H1 (cell line): ENCODE measurements at regions not wholly inside any gene's neighbourhood (a gene's known extent, or its start where the extent isn't known, plus 50 kb on each side); places are given as distances from the start of the nearest gene placed in this dataset.
"Not testable (repeated sequence)": the region's sequence is repeated elsewhere in the genome, so short reads cannot be mapped to it uniquely, and the experiment has no call there.

Experiments used
- CTCF ChIA-PET: fragments of 300-600 bp; sonication (Branson Sonifier 250); formaldehyde crosslinking; loops from one replicate; lab custom pipeline; 2021; ENCODE audit not compliant: partially characterized antibody; lab: Charles Lee
- POLR2A ChIA-PET: fragments of 300-600 bp; sonication (Branson Sonifier 250); formaldehyde crosslinking; loops from one replicate; lab custom pipeline; 2021; ENCODE audit warnings: inconsistent platforms; ENCODE audit not compliant: partially characterized antibody; lab: Charles Lee
- DNase-seq, 2 experiments: peaks; one replicate each; pipeline versions ENCODE4 v3.0.0 to v3.0.0-alpha.2; 2010 to 2022; ENCODE audit warnings: low spot score in 2 of 2, low read depth in 1 of 2, mixed read lengths in 1 of 2
- FAIRE-seq: peaks from 2 replicates; lab custom pipeline; 2011; peaks lifted over from hg19 to GRCh38; lab: Jason Lieb, UNC
- H2AFZ ChIP-seq: 2 replicates; pipeline ENCODE4 v1.8.1; 2012; ENCODE audit warnings: low read length, inconsistent platforms
- H2AK5ac ChIP-seq: 2 replicates; pipeline ENCODE4 v1.6.1; 2013; ENCODE audit warnings: low read depth, low read length
- H2BK120ac ChIP-seq: replicated peaks from 2 replicates; pipeline ENCODE3; 2013; ENCODE audit warnings: low read depth, low read length, inconsistent platforms
- H2BK12ac ChIP-seq: 2 replicates; pipeline ENCODE4 v1.6.1; 2013; ENCODE audit warnings: low read depth, low read length
- H2BK15ac ChIP-seq: 2 replicates; pipeline ENCODE4 v1.6.1; 2013; ENCODE audit warnings: low read length
- H2BK20ac ChIP-seq: 2 replicates; pipeline ENCODE4 v1.6.1; 2013; ENCODE audit warnings: low read length
- H2BK5ac ChIP-seq: 2 replicates; pipeline ENCODE4 v1.6.1; 2013; ENCODE audit warnings: low read depth, low read length
- H3K14ac ChIP-seq: 2 replicates; pipeline ENCODE4 v1.6.1; 2013; ENCODE audit warnings: inconsistent platforms; ENCODE audit not compliant: insufficient read length
- H3K18ac ChIP-seq: 2 replicates; pipeline ENCODE4 v1.6.1; 2013; ENCODE audit warnings: low read length; ENCODE audit errors: extremely low read depth
- H3K23ac ChIP-seq: 2 replicates; pipeline ENCODE4 v1.6.1; 2013; ENCODE audit warnings: inconsistent platforms; ENCODE audit not compliant: insufficient read length
- H3K23me2 ChIP-seq: 2 replicates; pipeline ENCODE4 v1.6.1; 2013; ENCODE audit warnings: low read depth, low read length
- H3K27ac ChIP-seq: 2 replicates; pipeline ENCODE4 v1.6.1; 2011; ENCODE audit warnings: low read depth, low read length, inconsistent platforms
- H3K27me3 ChIP-seq, 4 experiments: replicated peaks in 1 of 4; 1 replicate in 1 of 4; 2 replicates in 3 of 4; pipeline versions ENCODE4 v1.6.1 to v1.8.1; 2011 to 2013; ENCODE audit warnings: low read length in 3 of 4, mild to moderate bottlenecking in 3 of 4, inconsistent platforms in 2 of 4, mixed read lengths in 2 of 4, moderate library complexity in 1 of 4; ENCODE audit not compliant: control insufficient read depth in 3 of 4, insufficient read depth in 3 of 4; ENCODE audit errors: extremely low read depth in 1 of 4
- H3K36me3 ChIP-seq, 4 experiments: 2 replicates each; pipeline versions ENCODE4 v1.6.1 to v1.8.1; 2011 to 2013; ENCODE audit warnings: mild to moderate bottlenecking in 4 of 4, low read length in 3 of 4, moderate library complexity in 2 of 4, control low read depth in 1 of 4, inconsistent platforms in 1 of 4; ENCODE audit not compliant: insufficient read depth in 4 of 4, control insufficient read depth in 2 of 4
- H3K4ac ChIP-seq: replicated peaks from 2 replicates; pipeline ENCODE3; 2013; ENCODE audit warnings: low read length, low read depth, mixed read lengths, inconsistent platforms; ENCODE audit not compliant: insufficient read length
- H3K4me1 ChIP-seq, 4 experiments: replicated peaks in 1 of 4; 1 replicate in 1 of 4; 2 replicates in 3 of 4; pipeline versions ENCODE4 v1.6.1 to v1.8.1; 2011 to 2013; ENCODE audit warnings: low read length in 3 of 4, inconsistent platforms in 2 of 4, mixed read lengths in 1 of 4; ENCODE audit not compliant: insufficient read depth in 4 of 4, control insufficient read depth in 3 of 4
- H3K4me2 ChIP-seq, 2 experiments: 2 replicates each; pipeline versions ENCODE4 v1.6.1 to v1.8.1; 2011 to 2013; ENCODE audit warnings: low read depth in 2 of 2, low read length in 2 of 2, control low read depth in 1 of 2, inconsistent platforms in 1 of 2, mild to moderate bottlenecking in 1 of 2; ENCODE audit not compliant: insufficient read depth in 1 of 2
- H3K4me3 ChIP-seq, 4 experiments: fragments of 200-600, 300-600 bp in 1 of 4; sonication (generic), shearing (Covaris generic), sonication (Bioruptor Twin) in 1 of 4; 2 replicates each; pipeline versions ENCODE4 v1.5.1 to v1.8.1; 2011 to 2016; ENCODE audit warnings: low read length in 4 of 4, low read depth in 3 of 4, control low read depth in 2 of 4, inconsistent platforms in 2 of 4, mild to moderate bottlenecking in 2 of 4, mixed read lengths in 1 of 4, moderate library complexity in 1 of 4; ENCODE audit not compliant: insufficient read depth in 2 of 4; ENCODE audit errors: extremely low read depth in 1 of 4
- H3K56ac ChIP-seq: replicated peaks from 2 replicates; pipeline ENCODE3; 2013; ENCODE audit warnings: low read depth, mild to moderate bottlenecking, mixed read lengths, low read length, inconsistent platforms; ENCODE audit not compliant: insufficient read length
- H3K79me1 ChIP-seq: 2 replicates; pipeline ENCODE4 v1.6.1; 2013; ENCODE audit warnings: low read depth, low read length, control low read depth
- H3K79me2 ChIP-seq, 2 experiments: 2 replicates each; pipeline versions ENCODE4 v1.6.1 to v1.8.1; 2012 to 2013; ENCODE audit warnings: low read length in 2 of 2, mild to moderate bottlenecking in 2 of 2, inconsistent platforms in 1 of 2; ENCODE audit not compliant: insufficient read depth in 2 of 2, control insufficient read depth in 1 of 2
- H3K9ac ChIP-seq, 4 experiments: replicated peaks in 1 of 4; 1 replicate in 1 of 4; 2 replicates in 3 of 4; pipeline versions ENCODE4 v1.6.1 to v1.8.1; 2011 to 2013; ENCODE audit warnings: low read depth in 3 of 4, low read length in 3 of 4, control low read depth in 2 of 4, mild to moderate bottlenecking in 2 of 4, moderate library complexity in 2 of 4, inconsistent platforms in 1 of 4; ENCODE audit errors: extremely low read depth in 1 of 4
- H3K9me3 ChIP-seq, 2 experiments: 2 replicates each; pipeline versions ENCODE4 v1.6.1 to v1.8.1; 2012 to 2013; ENCODE audit warnings: mild to moderate bottlenecking in 2 of 2, moderate library complexity in 2 of 2, control low read depth in 1 of 2, inconsistent platforms in 1 of 2, low read depth in 1 of 2, low read length in 1 of 2, mixed read lengths in 1 of 2; ENCODE audit not compliant: insufficient read depth in 2 of 2
- H4K20me1 ChIP-seq, 2 experiments: replicated peaks in 1 of 2; 2 replicates each; pipeline versions ENCODE3 to v1.8.1; 2011 to 2013; ENCODE audit warnings: inconsistent platforms in 2 of 2, low read length in 2 of 2, mild to moderate bottlenecking in 1 of 2; ENCODE audit not compliant: insufficient read depth in 2 of 2, control insufficient read depth in 1 of 2
- H4K5ac ChIP-seq: 2 replicates; pipeline ENCODE4 v1.6.1; 2013; ENCODE audit warnings: low read length, low read depth, mixed read lengths, inconsistent platforms; ENCODE audit not compliant: insufficient read length
- H4K8ac ChIP-seq: 2 replicates; pipeline ENCODE4 v1.8.0; 2013; ENCODE audit warnings: mild to moderate bottlenecking, moderate library complexity, low read length, inconsistent platforms; ENCODE audit not compliant: insufficient read depth; ENCODE audit errors: extremely low read depth
- H4K91ac ChIP-seq: replicated peaks from 2 replicates; pipeline ENCODE3; 2013; ENCODE audit warnings: low read length, mixed read lengths, inconsistent platforms; ENCODE audit not compliant: insufficient read length
- EP300 ChIP-seq, 2 experiments: IDR thresholded peaks; 1 replicate in 1 of 2; 2 replicates in 1 of 2; pipeline ENCODE4 v1.6.1; 2011 to 2012; ENCODE audit warnings: low read depth in 2 of 2, low read length in 2 of 2, mild to moderate bottlenecking in 2 of 2, borderline replicate concordance in 1 of 2, inconsistent platforms in 1 of 2, moderate library complexity in 1 of 2
- EZH2 ChIP-seq: fragments of 200-600 bp; sonication (generic); IDR thresholded peaks from 2 replicates; pipeline ENCODE4 v1.7.1; 2012; ENCODE audit warnings: low read depth, mild to moderate bottlenecking, moderate library complexity, low read length, inconsistent platforms; ENCODE audit not compliant: severe bottlenecking
- KDM1A ChIP-seq: fragments of 200-600, 300-600 bp; sonication (generic); IDR thresholded peaks from 2 replicates; pipeline ENCODE4 v1.7.1; 2016; ENCODE audit warnings: mild to moderate bottlenecking, low read length, borderline replicate concordance
- POLR2AphosphoS5 ChIP-seq: IDR thresholded peaks from 2 replicates; pipeline ENCODE4 v1.6.1; 2011; ENCODE audit warnings: low read depth, low read length
- SUZ12 ChIP-seq: fragments of 200-600 bp; sonication (generic); IDR thresholded peaks from 2 replicates; pipeline ENCODE4 v1.6.1; 2012; ENCODE audit warnings: mild to moderate bottlenecking, inconsistent platforms, low read length, moderate library complexity, mixed read lengths
- TAF1 ChIP-seq: IDR thresholded peaks from 2 replicates; pipeline ENCODE4 v1.6.1; 2011; ENCODE audit warnings: mild to moderate bottlenecking, low read depth, low read length
- YY1 ChIP-seq: IDR thresholded peaks from 2 replicates; pipeline ENCODE4 v1.6.1; 2011; ENCODE audit warnings: low read depth, mild to moderate bottlenecking, low read length
- WGBS, 2 experiments: shearing (Covaris generic) in 1 of 2; methylation state at CpG; one replicate each; pipeline versions ENCODE4 v1.1.6 to v1.1.7; 2013 to 2015; ENCODE audit warnings: low lambda C conversion rate in 2 of 2, mixed read lengths in 2 of 2, inconsistent platforms in 1 of 2, low coverage in 1 of 2, missing lambda C conversion rate in 1 of 2; ENCODE audit not compliant: insufficient replicate concordance in 2 of 2, insufficient coverage in 1 of 2, insufficient read length in 1 of 2; ENCODE audit errors: extremely low coverage in 1 of 2, missing lambda C conversion rate in 1 of 2; 5-methylcytosine and 5-hydroxymethylcytosine counted together

DNA sequence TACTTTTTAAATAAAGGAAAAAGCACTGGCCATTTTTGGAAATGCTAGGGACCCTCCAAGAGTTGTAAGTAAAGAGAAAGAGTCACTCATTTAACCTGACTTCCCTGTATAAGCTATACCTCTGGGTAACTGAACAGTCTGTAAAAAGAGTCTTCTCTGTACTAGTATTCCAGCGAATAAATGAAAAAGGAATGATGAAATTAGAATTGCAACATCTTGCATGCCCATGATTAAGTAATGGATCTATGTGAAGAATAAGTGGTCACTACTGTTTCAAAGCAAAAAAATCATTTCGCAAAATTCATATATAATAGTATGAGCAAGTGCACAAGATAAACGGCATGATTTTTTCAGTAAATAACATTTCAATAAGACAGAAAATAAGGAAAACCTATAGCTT is 116.8 kb downstream of the ZFAND4 start (continued):
- no peak for TF ChIP-seq EP300 (IDR thresholded peaks at IDR 0.05; ENCODE audit: borderline replicate concordance in 1 of 2, low read depth in 2 of 2, low read length in 2 of 2)
- no peak for TF ChIP-seq TAF1
- TF ChIP-seq YY1, result no peak
- no peak for TF ChIP-seq POLR2AphosphoS5
- TF ChIP-seq EZH2, result no peak
- TF ChIP-seq SUZ12, result no peak
- no peak for TF ChIP-seq KDM1A
- TF ChIP-seq, all 59 proteins: peak for 0

GRCh38 chr10:45555332-45555731 is 117.2 kb downstream of the ZFAND4 start:
- H2BK120ac ChIP-seq, H3K9me3 ChIP-seq, H3K23ac ChIP-seq, H2BK15ac ChIP-seq, H3K14ac ChIP-seq, H2BK12ac ChIP-seq, H2BK5ac ChIP-seq, H4K20me1 ChIP-seq, H2BK20ac ChIP-seq, H3K27me3 ChIP-seq, H3K4me2 ChIP-seq, H4K8ac ChIP-seq, H4K5ac ChIP-seq, H3K9ac ChIP-seq, H3K18ac ChIP-seq, CTCF ChIA-PET, H3K23me2 ChIP-seq, H4K91ac ChIP-seq, H3K4me3 ChIP-seq, POLR2A ChIA-PET, FAIRE-seq, H3K79me1 ChIP-seq, H2AFZ ChIP-seq, DNase-seq, H3K27ac ChIP-seq, H3K79me2 ChIP-seq, H3K4me1 ChIP-seq, H2AK5ac ChIP-seq, H3K56ac ChIP-seq, H3K36me3 ChIP-seq, H3K4ac ChIP-seq: not testable (repeated sequence)
- WGBS, 2 experiments, result 84% methylated on average over 4 of the region's 5 CpGs; no CpG with 5 or more reads in 1 of the 2 experiments
